ACC112 (cell line): ENCODE measurements at regions not wholly inside any gene's neighbourhood (a gene's known extent, or its start where the extent isn't known, plus 50 kb on each side); places are given as distances from the start of the nearest gene placed in this dataset.

Experiments
- H2AFZ ChIP-seq: fragments of 200-600 bp; sonication (generic); one replicate; pipeline ENCODE4 v1.6.0; 2017; ENCODE audit warnings: antibody characterized with exemption, low read length; ENCODE audit not compliant: unreplicated experiment
- H3K27ac ChIP-seq: fragments of 200-600 bp; sonication (generic); 2 replicates; pipeline ENCODE4 v1.5.1; 2014; ENCODE audit warnings: low read depth, mild to moderate bottlenecking, antibody characterized with exemption, low read length, moderate library complexity
- H3K27me3 ChIP-seq: fragments of 200-600 bp; sonication (generic); 2 replicates; pipeline ENCODE4 v1.6.1; 2014; ENCODE audit warnings: mild to moderate bottlenecking, antibody characterized with exemption, low read length, moderate library complexity, mixed read lengths; ENCODE audit not compliant: insufficient read depth
- H3K36me3 ChIP-seq: fragments of 200-600 bp; sonication (generic); 2 replicates; pipeline ENCODE4 v1.6.1; 2016; ENCODE audit warnings: mild to moderate bottlenecking, antibody characterized with exemption, low read length, moderate library complexity, mixed read lengths; ENCODE audit not compliant: insufficient read depth
- H3K4me1 ChIP-seq: fragments of 200-600 bp; sonication (generic); one replicate; pipeline ENCODE4 v1.6.1; 2016; ENCODE audit warnings: low read length, mixed read lengths; ENCODE audit not compliant: insufficient read depth, unreplicated experiment, control insufficient read depth
- H3K4me3 ChIP-seq: fragments of 200-600 bp; sonication (generic); 2 replicates; pipeline ENCODE4 v1.5.1; 2014; ENCODE audit warnings: mild to moderate bottlenecking, low read depth, low read length
- H3K79me2 ChIP-seq: fragments of 200-600 bp; sonication (generic); one replicate; pipeline ENCODE4 v1.6.0; 2016; ENCODE audit warnings: low read length; ENCODE audit not compliant: control insufficient read depth, unreplicated experiment, insufficient read depth

GRCh38 chr18:30254331-30254730 is 788.2 kb downstream of the DSC3 start:
- Histone ChIP-seq H3K4me3 (no peak overlapping the region), H3K27me3 (no peaks in the 10 kb centered on the region), H3K4me1 (no peaks in the 10 kb centered on the region), H3K36me3 (no peaks in the 10 kb centered on the region), H2AFZ (no peak overlapping the region), H3K79me2 (no peaks in the 10 kb centered on the region), H3K27ac (no peak overlapping the region)

- Histone ChIP-seq H3K4me3 (no peak overlapping the region), H3K27me3 (no peaks in the 10 kb centered on the region), H3K79me2 (no peaks in the 10 kb centered on the region), H3K27ac (no peak overlapping the region), H3K36me3 (no peaks in the 10 kb centered on the region), H3K4me1 (peaks cover 6% of the 10 kb centered on the region), H2AFZ (peak overlapping the region; percentile 18)
Observed at GRCh38 chr18:30248056-30248455, 794.5 kb downstream of the DSC3 start.

GRCh38 chr18:30245766-30246455 is 796.6 kb downstream of the DSC3 start:
- Histone ChIP-seq H3K4me1 (peaks cover 6% of the 10 kb centered on the region), H3K79me2 (no peaks in the 10 kb centered on the region), H3K4me3 (no peak overlapping the region), H3K27me3 (no peaks in the 10 kb centered on the region), H2AFZ (no peak overlapping the region), H3K36me3 (no peaks in the 10 kb centered on the region), H3K27ac (no peak overlapping the region)

GRCh38 chr18:30234755-30235154 is 807.8 kb downstream of the DSC3 start:
- Histone ChIP-seq H3K4me3 (no peak overlapping the region), H3K27me3 (peaks cover 25% of the 10 kb centered on the region), H2AFZ (no peak overlapping the region), H3K79me2 (no peaks in the 10 kb centered on the region), H3K4me1 (no peaks in the 10 kb centered on the region), H3K36me3 (no peaks in the 10 kb centered on the region), H3K27ac (no peak overlapping the region)

GRCh38 chr18:30211112-30211511 is 831.4 kb downstream of the DSC3 start:
- Histone ChIP-seq H3K4me3 (no peak overlapping the region), H3K4me1 (no peaks in the 10 kb centered on the region), H3K27ac (no peak overlapping the region), H3K36me3 (no peaks in the 10 kb centered on the region), H3K79me2 (no peaks in the 10 kb centered on the region), H2AFZ (no peak overlapping the region), H3K27me3 (peaks cover 3% of the 10 kb centered on the region; the same call in 1 of the 2 replicates)

GRCh38 chr18:30208546-30208945 is 834.0 kb downstream of the DSC3 start:
- H3K79me2 ChIP-seq: no peaks in the 10 kb centered on the region
- H3K36me3 ChIP-seq: no peaks in the 10 kb centered on the region
- H3K27ac ChIP-seq: no peak overlapping the region
- H3K4me1 ChIP-seq: no peaks in the 10 kb centered on the region
- no peak overlapping the region for H2AFZ ChIP-seq
- no peaks in the 10 kb centered on the region for H3K27me3 ChIP-seq
- H3K4me3 ChIP-seq: no peak overlapping the region

- Histone ChIP-seq H3K79me2 (no peaks in the 10 kb centered on the region), H3K4me3 (no peak overlapping the region), H3K36me3 (no peaks in the 10 kb centered on the region), H3K4me1 (no peaks in the 10 kb centered on the region), H2AFZ (no peak overlapping the region), H3K27me3 (no peaks in the 10 kb centered on the region), H3K27ac (no peak overlapping the region)
Observed at GRCh38 chr18:30192216-30192615, 850.3 kb downstream of the DSC3 start.

- Histone ChIP-seq H3K4me1 (no peaks in the 10 kb centered on the region), H3K27me3 (no peaks in the 10 kb centered on the region), H2AFZ (no peak overlapping the region), H3K27ac (no peak overlapping the region), H3K36me3 (no peaks in the 10 kb centered on the region), H3K4me3 (no peak overlapping the region), H3K79me2 (no peaks in the 10 kb centered on the region)
Observed at GRCh38 chr18:30186245-30186644, 856.3 kb downstream of the DSC3 start.

GRCh38 chr18:30177056-30177455 is 865.5 kb downstream of the DSC3 start:
- no peaks in the 10 kb centered on the region for H3K27me3 ChIP-seq
- no peaks in the 10 kb centered on the region for H3K36me3 ChIP-seq
- H3K4me1 ChIP-seq: peaks cover 9% of the 10 kb centered on the region
- no peaks in the 10 kb centered on the region for H3K79me2 ChIP-seq
- H3K4me3 ChIP-seq: no peak overlapping the region
- 0 out of 2 replicates have a peak overlapping the region, but pooled peaks have one; percentile 29 for H3K27ac ChIP-seq
- no peak overlapping the region for H2AFZ ChIP-seq

GRCh38 chr18:30175621-30176225 is 866.8 kb downstream of the DSC3 start:
- H3K4me1 ChIP-seq: peaks cover 9% of the 10 kb centered on the region
- no peak overlapping the region for H3K4me3 ChIP-seq
- H3K27me3 ChIP-seq: no peaks in the 10 kb centered on the region
- H3K79me2 ChIP-seq: no peaks in the 10 kb centered on the region
- no peak overlapping the region for H3K27ac ChIP-seq
- H2AFZ ChIP-seq: no peak overlapping the region
- no peaks in the 10 kb centered on the region for H3K36me3 ChIP-seq

- H3K27me3 ChIP-seq: no peaks in the 10 kb centered on the region
- H3K79me2 ChIP-seq: no peaks in the 10 kb centered on the region
- H3K27ac ChIP-seq: no peak overlapping the region
- H3K36me3 ChIP-seq: no peaks in the 10 kb centered on the region
- peaks cover 9% of the 10 kb centered on the region for H3K4me1 ChIP-seq
- H3K4me3 ChIP-seq: no peak overlapping the region
- H2AFZ ChIP-seq: no peak overlapping the region
Observed at GRCh38 chr18:30175061-30175574, 867.4 kb downstream of the DSC3 start.
